ENCODE measurements at regions not wholly inside any gene's neighbourhood (a gene's known extent, or its start where the extent isn't known, plus 50 kb on each side); places are given as distances from the start of the nearest gene placed in this dataset.

- Histone ChIP-seq H3K4me2 (ENCODE audit: low read length) (no peak overlapping the region), H3K4me1 (ENCODE audit: insufficient read depth, low read length, poor library complexity, severe bottlenecking) (peaks cover 4% of the 10 kb centered on the region), H4K20me1 (ENCODE audit: insufficient read depth, low read length) (no peaks in the 10 kb centered on the region), H3K9me2 (ENCODE audit: insufficient read depth, low read length) (no peaks in the 10 kb centered on the region), H3K9me3 (ENCODE audit: low read length) (no peaks in the 10 kb centered on the region), H3K36me3 (ENCODE audit: insufficient read depth, low read length) (no peaks in the 10 kb centered on the region), H3K27ac (ENCODE audit: low read depth, low read length, poor library complexity, severe bottlenecking) (no peak overlapping the region), H3K79me2 (ENCODE audit: insufficient read depth, low read depth, low read length) (no peaks in the 10 kb centered on the region), H3K4me3 (ENCODE audit: low read depth, low read length, poor library complexity, severe bottlenecking) (no peak overlapping the region), H2AFZ (ENCODE audit: low read length) (no peak overlapping the region)
- TF ChIP-seq CTCF (conservative IDR thresholded peaks at IDR 0.05; ENCODE audit: low read length): no peak
- no peak for TF ChIP-seq EZH2phosphoT487 (IDR thresholded peaks at IDR 0.05; ENCODE audit: borderline replicate concordance, low read depth, low read length)
- intact Hi-C loops (cut with micrococcal nuclease; ENCODE audit: unreplicated experiment): no loop called here
- POLR2A ChIA-PET: no interaction called here
- DNase-seq (ENCODE audit: low spot score): no peak
- no TSS peak for BruUV-seq (replicated peaks)
- CTCF ChIA-PET (ENCODE audit: unreplicated experiment): no interaction called here
These were observed 311.2 kb upstream of the CRIM1 start for GRCh38 chr2:36044411-36044810.

DNA sequence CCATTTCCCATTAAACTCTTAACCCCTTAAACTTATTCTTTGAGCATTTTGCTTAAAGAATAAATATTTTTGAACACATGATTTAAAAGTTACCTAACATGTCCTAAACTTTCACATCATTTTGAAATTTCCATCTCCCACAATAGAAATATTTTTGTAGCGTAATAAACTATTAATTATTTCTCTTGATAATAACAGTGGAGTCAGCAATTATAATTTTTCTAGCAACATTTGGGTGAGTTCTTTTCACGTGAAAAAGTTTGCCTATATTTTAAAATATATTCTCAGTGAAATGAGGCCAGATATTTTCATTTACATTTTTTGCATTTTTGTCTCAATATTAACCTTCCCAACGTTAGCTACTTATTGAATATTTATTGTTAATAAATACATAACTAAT is 320.4 kb upstream of the CRIM1 start:
- H3K36me3 ChIP-seq (ENCODE audit: insufficient read depth, low read length): no peaks in the 10 kb centered on the region
- no TSS peak for BruUV-seq (replicated peaks)
- no peaks in the 10 kb centered on the region for H3K4me1 ChIP-seq (ENCODE audit: insufficient read depth, low read length, poor library complexity, severe bottlenecking)
- POLR2A ChIA-PET: interaction anchor here (0.5 kb wide), 1 partner anchor 269 kb away, joined by 4 read pairs; no protein-coding TSS in a partner anchor
- H3K4me2 ChIP-seq (ENCODE audit: low read length): no peak overlapping the region
- no peak overlapping the region for H2AFZ ChIP-seq (ENCODE audit: low read length)
- DNase-seq (ENCODE audit: low spot score): no peak
- H3K79me2 ChIP-seq (ENCODE audit: insufficient read depth, low read depth, low read length): no peaks in the 10 kb centered on the region
- no peaks in the 10 kb centered on the region for H3K9me2 ChIP-seq (ENCODE audit: insufficient read depth, low read length)
- intact Hi-C loops (cut with micrococcal nuclease; ENCODE audit: unreplicated experiment): no loop called here
- H3K9me3 ChIP-seq (ENCODE audit: low read length): no peaks in the 10 kb centered on the region
- no peaks in the 10 kb centered on the region for H4K20me1 ChIP-seq (ENCODE audit: insufficient read depth, low read length)
- no peak overlapping the region for H3K27ac ChIP-seq (ENCODE audit: low read depth, low read length, poor library complexity, severe bottlenecking)
- CTCF ChIA-PET (ENCODE audit: unreplicated experiment): no interaction called here
- no peak for TF ChIP-seq EZH2phosphoT487 (IDR thresholded peaks at IDR 0.05; ENCODE audit: borderline replicate concordance, low read depth, low read length)
- TF ChIP-seq CTCF (conservative IDR thresholded peaks at IDR 0.05; ENCODE audit: low read length): no peak
- no peak overlapping the region for H3K4me3 ChIP-seq (ENCODE audit: low read depth, low read length, poor library complexity, severe bottlenecking)

- no peaks in the 10 kb centered on the region for H3K4me1 ChIP-seq (ENCODE audit: insufficient read depth, low read length, poor library complexity, severe bottlenecking)
- no peak for DNase-seq (ENCODE audit: low spot score)
- intact Hi-C loops (cut with micrococcal nuclease; ENCODE audit: unreplicated experiment): no loop called here
- TF ChIP-seq CTCF (conservative IDR thresholded peaks at IDR 0.05; ENCODE audit: low read length): no peak
- TF ChIP-seq EZH2phosphoT487 (IDR thresholded peaks at IDR 0.05; ENCODE audit: borderline replicate concordance, low read depth, low read length): no peak
- no TSS peak for BruUV-seq (replicated peaks)
- H2AFZ ChIP-seq (ENCODE audit: low read length): no peak overlapping the region
- ChIA-PET CTCF (ENCODE audit: unreplicated experiment) (no interaction called here), POLR2A (no interaction called here)
- H3K4me2 ChIP-seq (ENCODE audit: low read length): no peak overlapping the region
- no peak overlapping the region for H3K4me3 ChIP-seq (ENCODE audit: low read depth, low read length, poor library complexity, severe bottlenecking)
- no peaks in the 10 kb centered on the region for H4K20me1 ChIP-seq (ENCODE audit: insufficient read depth, low read length)
- H3K79me2 ChIP-seq (ENCODE audit: insufficient read depth, low read depth, low read length): no peaks in the 10 kb centered on the region
- no peaks in the 10 kb centered on the region for H3K36me3 ChIP-seq (ENCODE audit: insufficient read depth, low read length)
- H3K9me2 ChIP-seq (ENCODE audit: insufficient read depth, low read length): no peaks in the 10 kb centered on the region
- H3K27ac ChIP-seq (ENCODE audit: low read depth, low read length, poor library complexity, severe bottlenecking): no peak overlapping the region
- no peaks in the 10 kb centered on the region for H3K9me3 ChIP-seq (ENCODE audit: low read length)
These were observed 323.5 kb upstream of the CRIM1 start for GRCh38 chr2:36032046-36032445.

All from OCI-LY7 (cell line).